ENCODE measurements at regions not wholly inside any gene's neighbourhood (a gene's known extent, or its start where the extent isn't known, plus 50 kb on each side); places are given as distances from the start of the nearest gene placed in this dataset.

- Mint-ChIP-seq H3K27me3 (ENCODE audit: low read depth) (no peaks in the 10 kb centered on the region), H3K4me3 (no peak overlapping the region), H3K9me3 (no peaks in the 10 kb centered on the region), H3K27ac (no peak overlapping the region), H3K36me3 (ENCODE audit: low read depth) (no peaks in the 10 kb centered on the region), H3K4me1 (ENCODE audit: low read depth) (no peaks in the 10 kb centered on the region)
Observed at GRCh38 chr15:97712530-97712929, 248.0 kb upstream of the ARRDC4 start.

DNA sequence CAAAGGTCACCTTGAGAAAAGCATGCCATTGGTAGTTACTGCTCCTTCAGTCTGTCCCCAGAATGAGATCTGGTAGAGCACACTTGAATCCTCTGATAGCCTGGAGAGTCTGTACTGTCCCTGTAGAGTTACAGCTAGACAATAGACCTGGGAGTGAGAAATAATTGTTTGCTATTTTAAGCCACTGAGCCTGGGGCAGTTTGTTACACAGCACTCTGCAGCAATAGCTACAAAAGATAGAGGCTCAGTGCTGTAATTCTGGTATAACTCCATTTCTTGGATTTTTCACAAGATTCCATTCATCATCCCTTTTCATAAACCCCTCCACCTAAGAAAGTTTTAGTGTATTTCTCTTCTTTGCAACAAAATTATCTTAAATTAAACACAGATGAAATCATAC is 242.7 kb upstream of the ARRDC4 start:
- Mint-ChIP-seq H3K9me3 (no peaks in the 10 kb centered on the region), H3K4me1 (ENCODE audit: low read depth) (no peaks in the 10 kb centered on the region), H3K27ac (no peak overlapping the region), H3K4me3 (no peak overlapping the region), H3K36me3 (ENCODE audit: low read depth) (no peaks in the 10 kb centered on the region), H3K27me3 (ENCODE audit: low read depth) (no peaks in the 10 kb centered on the region)

DNA sequence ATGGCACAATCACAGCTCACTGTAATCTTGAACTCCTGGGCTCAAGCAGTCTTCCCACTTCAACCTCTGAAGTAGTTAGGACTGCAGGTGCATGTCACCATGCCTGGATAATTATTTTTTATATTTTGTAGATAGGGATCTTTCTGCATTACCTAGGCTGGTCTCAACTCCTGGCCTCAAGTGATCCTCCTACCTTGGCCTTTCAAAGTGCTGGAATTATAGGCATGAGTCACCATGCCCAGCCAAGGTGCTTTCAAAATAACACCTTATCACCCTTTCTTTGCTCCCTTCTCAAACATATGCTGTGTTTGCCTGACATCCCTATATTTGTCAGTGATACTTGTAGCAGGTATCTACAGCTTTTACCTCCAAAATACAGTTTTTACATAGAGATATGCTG is 242.0 kb upstream of the ARRDC4 start:
- H3K4me1 Mint-ChIP-seq (ENCODE audit: low read depth): no peaks in the 10 kb centered on the region
- H3K4me3 Mint-ChIP-seq: no peak overlapping the region
- no peaks in the 10 kb centered on the region for H3K36me3 Mint-ChIP-seq (ENCODE audit: low read depth)
- no peak overlapping the region for H3K27ac Mint-ChIP-seq
- no peaks in the 10 kb centered on the region for H3K27me3 Mint-ChIP-seq (ENCODE audit: low read depth)
- no peaks in the 10 kb centered on the region for H3K9me3 Mint-ChIP-seq

- Mint-ChIP-seq H3K36me3 (ENCODE audit: low read depth) (no peaks in the 10 kb centered on the region), H3K4me1 (ENCODE audit: low read depth) (no peaks in the 10 kb centered on the region), H3K27ac (no peak overlapping the region), H3K27me3 (ENCODE audit: low read depth) (no peaks in the 10 kb centered on the region), H3K9me3 (no peaks in the 10 kb centered on the region), H3K4me3 (no peak overlapping the region)
Observed at GRCh38 chr15:97728791-97729190, 231.7 kb upstream of the ARRDC4 start.

- H3K9me3 Mint-ChIP-seq: no peaks in the 10 kb centered on the region
- H3K27me3 Mint-ChIP-seq (ENCODE audit: low read depth): no peaks in the 10 kb centered on the region
- no peaks in the 10 kb centered on the region for H3K4me1 Mint-ChIP-seq (ENCODE audit: low read depth)
- no peak overlapping the region for H3K4me3 Mint-ChIP-seq
- H3K27ac Mint-ChIP-seq: no peak overlapping the region
- H3K36me3 Mint-ChIP-seq (ENCODE audit: low read depth): no peaks in the 10 kb centered on the region
Observed at GRCh38 chr15:97729270-97729669, 231.2 kb upstream of the ARRDC4 start.

DNA sequence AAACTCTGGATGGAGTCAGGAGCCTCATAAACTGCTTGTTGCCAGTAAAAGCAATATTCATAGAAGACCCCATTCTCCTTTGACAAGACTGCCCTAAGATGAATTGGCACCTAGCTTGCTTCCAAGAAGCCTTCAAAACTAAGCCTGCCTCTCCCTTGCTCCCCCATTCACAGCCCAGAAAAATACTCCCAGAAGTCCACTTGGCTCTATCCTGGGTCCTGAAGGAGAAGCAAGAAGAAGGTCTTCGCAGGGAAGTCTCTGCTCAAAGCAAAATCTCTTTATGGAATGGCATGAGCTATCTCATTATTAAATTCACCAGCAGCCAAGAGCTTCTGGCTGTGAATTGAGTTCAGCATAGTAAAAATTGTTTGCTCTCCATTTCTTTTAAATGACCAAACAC is 230.2 kb upstream of the ARRDC4 start:
- H3K27me3 Mint-ChIP-seq (ENCODE audit: low read depth): no peaks in the 10 kb centered on the region
- H3K36me3 Mint-ChIP-seq (ENCODE audit: low read depth): no peaks in the 10 kb centered on the region
- no peak overlapping the region for H3K4me3 Mint-ChIP-seq
- no peak overlapping the region for H3K27ac Mint-ChIP-seq
- no peaks in the 10 kb centered on the region for H3K9me3 Mint-ChIP-seq
- no peaks in the 10 kb centered on the region for H3K4me1 Mint-ChIP-seq (ENCODE audit: low read depth)

DNA sequence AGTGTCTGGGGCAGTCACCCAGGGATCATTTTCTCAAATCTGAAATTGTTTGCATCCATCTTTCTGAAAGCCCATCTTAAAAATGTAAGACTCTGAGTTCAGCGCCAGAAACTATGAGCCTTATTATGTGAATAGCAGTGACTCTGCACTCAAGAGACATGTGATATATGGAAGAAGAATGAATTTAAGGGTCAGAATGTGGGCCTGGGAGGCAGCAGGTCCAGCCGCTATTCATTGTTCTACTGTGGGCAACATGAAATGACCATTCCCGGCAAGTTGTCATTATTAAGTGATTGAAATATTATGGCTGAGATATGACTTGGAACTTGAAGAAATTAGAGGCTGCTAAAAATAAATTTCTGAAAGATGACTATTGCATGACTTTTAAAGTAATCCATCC is 228.6 kb upstream of the ARRDC4 start:
- Mint-ChIP-seq H3K27ac (no peak overlapping the region), H3K27me3 (ENCODE audit: low read depth) (no peaks in the 10 kb centered on the region), H3K4me1 (ENCODE audit: low read depth) (no peaks in the 10 kb centered on the region), H3K36me3 (ENCODE audit: low read depth) (no peaks in the 10 kb centered on the region), H3K4me3 (no peak overlapping the region), H3K9me3 (no peaks in the 10 kb centered on the region)

DNA sequence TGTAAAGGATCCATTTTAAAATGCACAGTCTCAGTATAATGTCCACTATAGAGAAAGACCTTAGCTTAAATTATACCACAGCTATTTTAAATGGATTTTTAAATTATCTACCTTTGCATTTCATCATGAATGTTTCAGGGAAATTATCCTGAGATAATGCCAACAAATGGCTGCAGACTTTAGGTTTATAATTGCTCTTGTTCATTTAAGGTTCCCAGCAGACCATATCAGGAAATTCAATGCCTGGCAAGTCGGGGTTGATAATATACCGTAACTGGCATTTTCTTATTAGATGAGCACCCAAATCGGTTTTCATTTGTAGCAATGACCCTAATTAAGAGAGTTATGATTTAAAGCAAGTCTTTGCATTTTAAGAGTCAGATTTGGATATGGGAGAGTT is 227.1 kb upstream of the ARRDC4 start:
- no peaks in the 10 kb centered on the region for H3K27me3 Mint-ChIP-seq (ENCODE audit: low read depth)
- no peak overlapping the region for H3K27ac Mint-ChIP-seq
- H3K36me3 Mint-ChIP-seq (ENCODE audit: low read depth): no peaks in the 10 kb centered on the region
- H3K4me3 Mint-ChIP-seq: no peak overlapping the region
- H3K4me1 Mint-ChIP-seq (ENCODE audit: low read depth): no peaks in the 10 kb centered on the region
- no peaks in the 10 kb centered on the region for H3K9me3 Mint-ChIP-seq

DNA sequence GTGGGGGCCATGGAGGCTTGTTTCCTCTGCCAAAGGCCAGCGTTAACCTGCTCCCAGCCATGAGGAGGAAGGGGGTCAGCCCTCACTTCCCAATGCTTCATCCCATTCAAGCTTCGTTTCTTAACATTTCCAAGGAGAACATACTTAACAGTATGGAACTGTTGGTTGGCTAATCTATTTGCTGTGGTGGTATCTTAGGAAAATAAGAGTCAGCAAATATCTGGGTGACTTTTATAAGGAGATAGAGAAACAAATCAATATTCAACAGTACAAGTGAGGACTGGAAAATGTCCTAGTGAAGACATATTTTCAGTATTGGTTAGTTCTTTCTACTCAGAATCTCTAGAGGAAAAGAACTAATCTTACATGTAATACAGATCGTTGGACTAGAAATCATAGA is 223.8 kb upstream of the ARRDC4 start:
- H3K36me3 Mint-ChIP-seq (ENCODE audit: low read depth): no peaks in the 10 kb centered on the region
- H3K4me1 Mint-ChIP-seq (ENCODE audit: low read depth): no peaks in the 10 kb centered on the region
- no peak overlapping the region for H3K27ac Mint-ChIP-seq
- H3K9me3 Mint-ChIP-seq: no peaks in the 10 kb centered on the region
- no peaks in the 10 kb centered on the region for H3K27me3 Mint-ChIP-seq (ENCODE audit: low read depth)
- H3K4me3 Mint-ChIP-seq: no peak overlapping the region

DNA sequence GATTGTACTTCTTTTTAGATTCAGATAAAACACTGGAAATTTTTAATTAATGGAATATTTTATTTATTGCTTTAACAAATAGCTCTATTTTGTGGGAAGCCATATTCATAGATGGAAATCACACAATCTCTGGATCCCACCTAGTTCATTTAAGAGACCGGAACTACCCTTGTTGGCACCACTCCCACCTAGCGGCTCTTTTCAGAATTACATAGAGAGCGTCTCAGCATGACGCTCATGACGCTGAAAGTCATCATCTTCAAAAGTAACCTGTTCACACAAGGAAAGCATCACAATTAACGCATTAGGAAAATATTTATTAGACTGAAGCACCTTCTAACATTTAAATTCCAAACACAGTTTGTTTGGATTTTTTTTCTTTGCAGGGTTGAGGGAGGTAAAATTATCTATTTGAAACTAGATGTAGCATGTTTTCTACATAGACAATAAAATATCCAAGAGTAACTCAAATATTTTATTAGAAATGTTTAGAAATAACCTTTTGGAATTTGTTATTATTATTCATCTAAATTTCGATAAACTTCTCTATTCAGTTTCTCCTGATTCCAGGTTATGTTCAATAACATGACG is 214.9 kb upstream of the ARRDC4 start:
- Mint-ChIP-seq H3K4me1 (ENCODE audit: low read depth) (no peaks in the 10 kb centered on the region), H3K36me3 (ENCODE audit: low read depth) (no peaks in the 10 kb centered on the region), H3K27ac (no peak overlapping the region), H3K9me3 (no peaks in the 10 kb centered on the region), H3K27me3 (ENCODE audit: low read depth) (no peaks in the 10 kb centered on the region), H3K4me3 (no peak overlapping the region)

DNA sequence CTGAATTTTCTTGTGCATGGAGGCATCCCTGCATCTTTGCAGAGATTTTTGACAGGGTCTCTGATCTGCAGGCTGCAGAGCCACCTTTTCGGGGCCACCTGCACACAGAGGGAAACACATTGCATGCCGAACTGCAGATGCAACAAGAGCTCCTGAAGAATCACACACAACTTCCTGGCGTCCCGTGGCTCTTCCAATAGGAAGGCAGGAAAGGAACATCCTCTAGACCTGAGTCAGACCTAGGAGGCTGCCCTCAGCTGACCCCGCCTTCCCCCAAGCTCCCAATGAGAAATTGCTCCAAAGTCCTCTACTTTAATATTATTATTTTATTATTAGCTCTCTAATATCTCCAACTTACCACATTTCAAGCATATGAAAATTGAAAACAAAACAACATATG is 213.2 kb upstream of the ARRDC4 start:
- Mint-ChIP-seq H3K27ac (no peak overlapping the region), H3K27me3 (ENCODE audit: low read depth) (no peaks in the 10 kb centered on the region), H3K9me3 (no peaks in the 10 kb centered on the region), H3K4me3 (no peak overlapping the region), H3K4me1 (ENCODE audit: low read depth) (no peaks in the 10 kb centered on the region), H3K36me3 (ENCODE audit: low read depth) (no peaks in the 10 kb centered on the region)

DNA sequence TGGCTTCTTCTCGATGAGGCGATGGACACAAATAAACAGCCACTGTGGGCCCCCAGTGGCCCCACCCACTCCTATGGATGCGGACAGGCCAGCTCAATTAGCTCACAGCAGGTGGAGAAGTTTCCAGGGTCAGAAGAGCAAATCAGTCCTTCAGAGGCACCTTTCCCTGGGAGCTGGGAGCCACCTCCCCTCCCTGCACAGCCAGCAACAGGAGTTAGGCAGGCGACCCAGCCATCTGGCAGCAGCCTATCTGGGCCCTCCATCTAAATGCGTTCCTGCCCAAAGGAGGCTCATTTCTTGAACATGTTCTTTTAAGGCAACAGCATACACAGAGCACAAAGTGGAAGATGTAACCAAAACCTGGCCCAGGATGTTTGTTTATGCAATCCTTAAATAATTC is 211.9 kb upstream of the ARRDC4 start:
- Mint-ChIP-seq H3K4me1 (ENCODE audit: low read depth) (no peaks in the 10 kb centered on the region), H3K4me3 (no peak overlapping the region), H3K36me3 (ENCODE audit: low read depth) (no peaks in the 10 kb centered on the region), H3K27me3 (ENCODE audit: low read depth) (no peaks in the 10 kb centered on the region), H3K9me3 (no peaks in the 10 kb centered on the region), H3K27ac (no peak overlapping the region)

GRCh38 chr15:97750060-97750459 is 210.4 kb upstream of the ARRDC4 start:
- Mint-ChIP-seq H3K9me3 (no peaks in the 10 kb centered on the region), H3K27me3 (ENCODE audit: low read depth) (no peaks in the 10 kb centered on the region), H3K36me3 (ENCODE audit: low read depth) (no peaks in the 10 kb centered on the region), H3K4me1 (ENCODE audit: low read depth) (no peaks in the 10 kb centered on the region), H3K4me3 (no peak overlapping the region), H3K27ac (no peak overlapping the region)

- Mint-ChIP-seq H3K36me3 (ENCODE audit: low read depth) (no peaks in the 10 kb centered on the region), H3K27me3 (ENCODE audit: low read depth) (no peaks in the 10 kb centered on the region), H3K4me1 (ENCODE audit: low read depth) (no peaks in the 10 kb centered on the region), H3K4me3 (no peak overlapping the region), H3K27ac (no peak overlapping the region), H3K9me3 (no peaks in the 10 kb centered on the region)
Observed at GRCh38 chr15:97755726-97756125, 204.8 kb upstream of the ARRDC4 start.

GRCh38 chr15:97759363-97759762 is 201.1 kb upstream of the ARRDC4 start:
- Mint-ChIP-seq H3K27me3 (ENCODE audit: low read depth) (no peaks in the 10 kb centered on the region), H3K4me3 (no peak overlapping the region), H3K9me3 (no peaks in the 10 kb centered on the region), H3K27ac (no peak overlapping the region), H3K36me3 (ENCODE audit: low read depth) (no peaks in the 10 kb centered on the region), H3K4me1 (ENCODE audit: low read depth) (no peaks in the 10 kb centered on the region)

GRCh38 chr15:97761110-97761509 is 199.4 kb upstream of the ARRDC4 start:
- no peaks in the 10 kb centered on the region for H3K4me1 Mint-ChIP-seq (ENCODE audit: low read depth)
- no peaks in the 10 kb centered on the region for H3K36me3 Mint-ChIP-seq (ENCODE audit: low read depth)
- no peak overlapping the region for H3K27ac Mint-ChIP-seq
- H3K4me3 Mint-ChIP-seq: no peak overlapping the region
- no peaks in the 10 kb centered on the region for H3K27me3 Mint-ChIP-seq (ENCODE audit: low read depth)
- H3K9me3 Mint-ChIP-seq: no peaks in the 10 kb centered on the region
